CD1c-positive myeloid dendritic cell (primary cell): ENCODE measurements at regions not wholly inside any gene's neighbourhood (a gene's known extent, or its start where the extent isn't known, plus 50 kb on each side); places are given as distances from the start of the nearest gene placed in this dataset.

Source experiments
- DNase-seq: peaks from one replicate; pipeline ENCODE4 v3.0.0-alpha.2; 2016; ENCODE audit errors: extremely low spot score

- DNase-seq, result no peak
Observed at GRCh38 chr5:57841676-57842363, 359.2 kb upstream of the ACTBL2 start.

GRCh38 chr5:57839437-57840079 is 356.9 kb upstream of the ACTBL2 start:
- no peak for DNase-seq

GRCh38 chr5:57839025-57839424 is 356.4 kb upstream of the ACTBL2 start:
- DNase-seq, result no peak

GRCh38 chr5:57836921-57837320 is 354.3 kb upstream of the ACTBL2 start:
- DNase-seq, result no peak

GRCh38 chr5:57836331-57836730 is 353.7 kb upstream of the ACTBL2 start:
- no peak for DNase-seq

GRCh38 chr5:57834829-57835608 is 352.4 kb upstream of the ACTBL2 start:
- DNase-seq, result no peak

GRCh38 chr5:57833489-57833888 is 350.9 kb upstream of the ACTBL2 start:
- DNase-seq, result no peak

- DNase-seq, result no peak
Observed at GRCh38 chr5:57832875-57833274, 350.3 kb upstream of the ACTBL2 start.

GRCh38 chr5:57831932-57832331 is 349.3 kb upstream of the ACTBL2 start:
- DNase-seq, result no peak

- no peak for DNase-seq
Observed at GRCh38 chr5:57831090-57831489, 348.5 kb upstream of the ACTBL2 start.

- DNase-seq, result no peak
Observed at GRCh38 chr5:57828221-57828620, 345.6 kb upstream of the ACTBL2 start.

- DNase-seq, result no peak
Observed at GRCh38 chr5:57825031-57825686, 342.5 kb upstream of the ACTBL2 start.

GRCh38 chr5:57824623-57825022 is 342.0 kb upstream of the ACTBL2 start:
- no peak for DNase-seq

GRCh38 chr5:57824047-57824446 is 341.4 kb upstream of the ACTBL2 start:
- no peak for DNase-seq

GRCh38 chr5:57822651-57823050 is 340.0 kb upstream of the ACTBL2 start:
- no peak for DNase-seq

GRCh38 chr5:57818397-57818796 is 335.8 kb upstream of the ACTBL2 start:
- DNase-seq, result no peak

GRCh38 chr5:57817924-57818323 is 335.3 kb upstream of the ACTBL2 start:
- no peak for DNase-seq

GRCh38 chr5:57817001-57817453 is 334.4 kb upstream of the ACTBL2 start:
- DNase-seq, result no peak

GRCh38 chr5:57816108-57816507 is 333.5 kb upstream of the ACTBL2 start:
- DNase-seq, result no peak

- no peak for DNase-seq
Observed at GRCh38 chr5:57805732-57806131, 323.1 kb upstream of the ACTBL2 start.

GRCh38 chr5:57805170-57805569 is 322.6 kb upstream of the ACTBL2 start:
- no peak for DNase-seq

- DNase-seq, result no peak
Observed at GRCh38 chr5:57804505-57804904, 321.9 kb upstream of the ACTBL2 start.
